Activated CD4-positive, CD25-positive, alpha-beta regulatory T cell treated with anti-CD3 and anti-CD28 coated beads, Interleukin-2, amount 50 U/mL, for 16 hours (primary cell): ENCODE measurements at regions not wholly inside any gene's neighbourhood (a gene's known extent, or its start where the extent isn't known, plus 50 kb on each side); places are given as distances from the start of the nearest gene placed in this dataset.

Experiments
- DNase-seq: peaks from one replicate; pipeline ENCODE4 v3.0.0-alpha.2; 2020; ENCODE audit warnings: low read depth, low spot score

DNA sequence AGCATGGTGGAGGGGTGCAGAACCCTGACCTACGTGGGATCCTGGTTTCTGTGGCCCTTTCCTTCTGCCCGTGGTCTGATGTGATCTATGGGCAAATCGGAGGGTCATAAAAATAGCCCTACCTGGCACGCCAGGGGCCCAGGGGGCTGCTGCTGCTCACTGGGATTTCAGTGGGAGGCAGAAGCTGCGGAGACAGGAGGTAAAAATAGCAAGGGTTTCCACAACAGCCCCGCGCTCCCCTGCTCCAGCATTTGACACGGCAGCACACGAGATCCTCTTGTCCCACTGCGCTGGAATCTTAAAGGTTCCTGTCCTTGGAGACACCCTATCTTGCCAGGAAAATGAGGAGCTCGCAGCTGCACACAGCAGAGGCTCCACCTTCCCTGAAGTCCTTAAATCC is 321.2 kb downstream of the CTTN start:
- no peak for DNase-seq

- DNase-seq: no peak
Observed at GRCh38 chr11:70720281-70720680, 322.0 kb downstream of the CTTN start.

- no peak for DNase-seq
Observed at GRCh38 chr11:70721006-70721405, 322.7 kb downstream of the CTTN start.

GRCh38 chr11:70725278-70725677 is 326.9 kb downstream of the CTTN start:
- DNase-seq: no peak

DNA sequence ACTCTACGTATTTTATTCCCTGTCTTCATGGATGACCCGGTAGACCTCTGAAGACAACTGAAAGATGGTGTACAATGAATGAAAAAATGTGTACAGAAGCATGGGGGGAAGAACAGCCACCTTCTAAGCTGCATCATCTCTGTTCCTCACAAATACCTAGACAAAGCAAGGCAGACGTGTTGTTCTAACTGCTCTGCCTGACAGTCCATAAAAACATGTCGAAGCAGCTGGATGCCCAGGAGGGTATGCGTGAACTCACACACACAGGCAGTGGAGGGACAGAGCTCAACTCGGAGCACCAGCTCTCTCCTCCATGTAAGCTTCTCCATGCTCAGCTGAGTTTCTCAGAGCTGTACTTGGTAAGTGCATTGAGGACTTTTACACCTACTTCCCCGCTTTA is 327.4 kb downstream of the CTTN start:
- no peak for DNase-seq

DNA sequence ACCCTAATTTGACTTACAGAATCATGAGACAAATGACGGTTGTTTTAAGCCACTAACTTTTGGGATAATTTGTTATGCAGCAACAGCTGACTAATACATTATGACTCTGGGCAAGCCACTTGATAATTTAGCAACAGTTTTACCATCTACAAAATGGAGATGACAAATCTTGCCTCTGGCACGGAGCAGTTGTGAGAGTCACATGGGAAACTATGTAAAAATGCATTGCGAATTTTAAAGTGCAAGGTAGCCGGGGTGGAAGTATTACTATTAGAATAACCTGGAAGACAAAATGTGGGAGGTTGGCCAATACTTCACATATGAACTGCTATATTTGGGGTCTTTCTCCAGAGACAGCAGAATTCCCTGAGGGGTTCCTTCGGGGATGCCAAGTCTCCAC is 328.7 kb downstream of the CTTN start:
- no peak for DNase-seq

DNA sequence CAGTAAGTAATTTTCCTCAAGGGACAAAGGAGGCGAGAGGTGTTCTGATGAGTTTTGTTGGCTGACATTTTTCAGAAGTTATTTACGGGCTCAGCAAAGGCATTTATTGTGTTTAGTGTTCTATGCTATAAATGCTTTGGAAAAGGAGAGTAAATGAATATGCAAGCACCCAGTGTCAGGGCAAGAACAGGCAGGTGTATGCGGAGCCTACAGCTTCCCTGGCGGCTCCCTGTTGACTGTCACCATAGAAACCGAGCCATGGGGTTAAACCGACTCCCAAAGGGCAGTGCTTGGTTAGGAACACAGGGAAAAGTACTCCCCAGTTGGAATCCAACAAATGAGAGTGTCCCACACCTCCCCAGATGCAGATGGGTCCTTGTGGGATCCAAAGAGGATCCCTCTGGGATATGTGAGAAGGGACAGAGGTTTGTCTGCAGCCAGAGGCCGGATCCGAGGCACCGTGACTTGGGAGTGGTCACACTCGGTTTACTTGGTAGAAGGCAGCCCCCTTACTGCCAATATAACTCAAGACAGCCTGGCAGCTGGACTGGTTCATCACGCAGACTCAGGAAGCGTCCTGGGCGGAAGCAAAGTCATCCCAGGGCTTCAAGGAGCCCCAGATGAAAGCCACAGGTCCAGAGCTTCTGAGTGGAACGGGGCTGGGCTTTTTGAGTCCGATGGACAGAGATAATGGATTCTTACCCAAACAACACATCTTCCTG is 329.7 kb downstream of the CTTN start:
- DNase-seq: no peak

DNA sequence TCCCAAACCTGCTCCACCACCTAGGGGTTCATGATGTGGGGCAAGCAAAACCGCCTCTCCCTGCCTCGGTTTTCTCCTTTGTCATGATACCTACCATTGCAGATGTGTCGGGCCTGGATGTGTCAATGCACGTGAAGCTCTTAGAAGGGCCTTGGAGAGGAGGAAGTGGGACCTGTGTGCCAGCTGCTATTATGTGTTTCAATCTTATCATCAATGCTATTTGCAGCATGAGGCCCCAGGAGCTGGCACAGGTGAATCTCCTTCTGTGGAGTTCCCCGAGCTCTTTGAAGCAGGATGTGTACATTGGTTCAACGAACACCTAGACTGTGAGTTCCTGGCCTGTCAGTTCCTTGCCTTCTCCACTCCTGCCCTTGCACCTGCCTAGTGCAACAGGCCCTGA is 331.6 kb downstream of the CTTN start:
- DNase-seq: no peak

DNA sequence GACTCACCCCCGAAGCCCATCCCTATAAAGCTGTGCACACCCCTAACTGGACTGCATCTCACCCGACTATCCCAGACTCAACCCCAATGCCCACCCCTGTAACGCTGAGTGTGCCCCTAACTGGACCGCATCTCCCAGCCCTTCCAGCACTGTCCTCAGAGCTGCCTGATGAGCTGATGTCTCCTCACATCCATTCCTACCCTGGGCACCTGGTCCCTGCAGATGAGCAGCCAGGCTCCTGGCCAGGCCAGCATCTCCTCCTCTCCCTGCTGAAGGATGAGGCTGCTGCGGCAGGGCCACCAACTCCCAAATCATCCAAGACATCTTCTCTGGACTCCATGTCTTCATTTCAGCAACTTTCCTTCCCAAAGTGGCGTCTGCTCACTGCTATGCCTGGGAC is 332.1 kb downstream of the CTTN start:
- DNase-seq: no peak

DNA sequence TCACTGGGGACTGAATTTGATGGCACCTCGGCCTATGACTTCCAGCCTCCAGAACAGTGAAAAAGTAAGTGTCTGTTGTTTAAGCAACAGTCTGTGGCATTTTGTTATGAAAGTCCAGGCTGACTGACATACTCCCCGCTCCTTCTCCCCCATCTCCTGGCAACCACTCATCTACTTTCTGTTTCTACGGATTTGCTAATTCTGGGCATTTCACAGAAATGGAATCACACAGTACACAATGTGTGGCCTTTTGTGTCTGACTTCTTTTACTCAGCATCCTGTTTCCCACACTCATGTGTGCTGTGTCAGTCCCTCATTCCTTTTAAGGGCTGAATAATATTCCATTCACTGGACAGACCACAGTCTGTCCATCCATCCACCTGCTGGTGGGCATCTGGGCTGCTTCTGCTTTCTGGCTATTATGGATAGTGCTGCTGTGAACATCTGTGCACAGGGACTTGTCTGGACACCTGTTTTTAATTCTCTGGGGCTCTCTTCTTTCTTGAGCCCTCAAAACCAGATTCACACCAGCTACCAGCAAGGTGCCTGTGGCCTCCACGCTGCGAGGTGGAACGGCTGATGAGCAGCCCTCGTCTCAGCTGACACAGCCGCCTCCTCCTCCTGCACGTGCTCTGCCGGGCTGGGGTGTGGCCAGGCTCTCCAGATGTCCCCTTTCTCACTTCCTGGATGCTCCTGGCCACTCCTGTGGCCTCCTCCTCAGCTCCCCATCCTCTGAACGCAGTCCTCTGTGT is 333.1 kb downstream of the CTTN start:
- DNase-seq: no peak

GRCh38 chr11:70732023-70732880 is 333.9 kb downstream of the CTTN start:
- DNase-seq: no peak

- no peak for DNase-seq
Observed at GRCh38 chr11:70732881-70733196, 334.5 kb downstream of the CTTN start.

GRCh38 chr11:70733327-70734325 is 335.3 kb downstream of the CTTN start:
- no peak for DNase-seq

DNA sequence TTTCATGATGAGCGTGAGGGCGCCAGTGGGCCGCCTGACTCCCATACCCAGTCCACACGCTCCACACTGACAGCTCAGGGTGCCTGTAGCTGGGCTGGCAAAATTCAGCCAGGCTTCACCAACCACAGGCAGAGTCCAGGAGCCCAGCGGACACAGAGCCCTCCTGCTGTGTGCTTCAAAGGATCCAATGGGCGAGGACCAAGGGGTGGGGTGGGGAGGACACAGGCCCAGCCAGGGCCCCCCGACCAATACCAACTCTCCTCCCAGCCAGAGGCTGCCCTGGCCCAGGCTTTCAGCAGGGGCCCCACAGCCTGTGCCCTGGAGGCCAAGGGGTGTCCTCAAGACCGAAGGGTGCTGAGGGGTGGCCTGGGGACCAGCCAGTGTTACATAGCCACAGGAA is 336.1 kb downstream of the CTTN start:
- no peak for DNase-seq

GRCh38 chr11:70734911-70735310 is 336.6 kb downstream of the CTTN start:
- DNase-seq: no peak

DNA sequence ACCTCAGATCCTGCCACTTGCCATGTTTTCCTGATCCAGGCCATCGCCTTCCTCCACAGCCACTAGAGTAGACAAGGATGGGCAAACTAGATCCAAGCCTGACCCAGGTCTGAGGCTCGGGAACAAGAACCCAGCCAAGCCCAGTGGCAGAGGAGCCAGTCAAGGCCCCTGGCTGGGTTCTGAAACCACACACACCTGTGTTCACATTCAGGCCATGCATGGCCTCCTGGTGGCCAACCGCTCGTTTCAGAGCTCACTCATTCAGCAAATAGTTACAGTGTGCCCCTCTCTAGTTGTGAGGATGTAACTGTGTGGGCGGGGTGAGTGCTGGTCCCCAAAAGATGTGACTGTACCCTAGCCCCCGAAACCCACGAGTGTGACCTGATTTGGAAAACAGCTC is 337.6 kb downstream of the CTTN start:
- no peak for DNase-seq

GRCh38 chr11:70736461-70736860 is 338.1 kb downstream of the CTTN start:
- no peak for DNase-seq

- DNase-seq: no peak
Observed at GRCh38 chr11:70736937-70737640, 338.8 kb downstream of the CTTN start.

DNA sequence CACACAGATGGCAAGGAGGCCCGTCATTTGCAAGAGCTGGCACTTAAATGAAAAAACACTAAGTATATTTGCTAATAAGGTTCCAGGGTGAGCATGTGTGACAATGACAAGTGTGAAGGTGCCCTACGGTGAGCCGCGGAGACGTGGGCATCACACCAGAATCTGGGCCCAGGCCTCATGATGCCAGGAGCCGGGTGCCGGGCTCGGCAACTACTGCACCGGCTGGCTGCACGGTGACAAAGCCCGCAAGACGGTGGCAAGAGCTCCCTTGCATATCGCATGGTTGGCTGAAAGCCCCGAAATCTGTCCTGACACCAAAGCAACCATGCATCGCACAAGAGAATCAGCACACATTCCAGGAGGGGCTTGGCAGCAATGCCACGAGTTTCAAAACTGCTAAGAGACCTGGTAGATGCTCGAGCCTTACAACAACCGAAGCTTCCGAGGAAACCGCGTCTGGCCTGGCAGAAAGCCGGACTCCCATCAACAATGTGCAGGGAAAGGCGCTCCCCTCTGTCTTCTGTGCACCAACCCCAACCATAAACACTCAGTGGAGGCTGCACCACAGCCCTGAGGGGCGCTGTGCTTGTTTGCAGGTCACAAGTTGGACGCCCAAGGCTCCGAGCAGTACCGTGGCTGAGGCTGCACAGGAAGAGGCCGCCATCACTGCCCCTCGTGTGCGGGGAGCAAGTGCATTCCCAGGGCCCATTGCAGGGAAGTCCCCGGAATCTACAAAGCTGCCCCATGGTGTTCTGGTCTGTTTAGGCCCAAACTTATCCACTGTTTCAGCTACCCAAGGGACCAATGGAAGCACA is 339.7 kb downstream of the CTTN start:
- no peak for DNase-seq

GRCh38 chr11:70738661-70739060 is 340.3 kb downstream of the CTTN start:
- DNase-seq: no peak
